ENCODE measurements at regions not wholly inside any gene's neighbourhood (a gene's known extent, or its start where the extent isn't known, plus 50 kb on each side); places are given as distances from the start of the nearest gene placed in this dataset.

- WGBS, 2 donors: 79 to 91% methylated on average over 2 of the region's 2 CpGs
- intact Hi-C loops (cut with DNase I; ENCODE audit: low total_unique reads): no loop called here
- TF ChIP-seq POLR2A (IDR thresholded peaks at IDR 0.05) (no peak), CTCF (IDR thresholded peaks at IDR 0.05) (no peak)
- no peak for DNase-seq
- no peak overlapping the region for H3K27ac ChIP-seq
- H3K4me1 ChIP-seq: no peaks in the 10 kb centered on the region
- H3K4me3 ChIP-seq: no peak overlapping the region
- H3K27me3 ChIP-seq: no peaks in the 10 kb centered on the region
- H3K9me3 ChIP-seq: no peaks in the 10 kb centered on the region
- H3K36me3 ChIP-seq (ENCODE audit: low read depth, missing control alignments): no peaks in the 10 kb centered on the region
Measured at GRCh38 chr3:87175732-87176131, 51.4 kb upstream of the CHMP2B start.

- TF ChIP-seq CTCF (IDR thresholded peaks at IDR 0.05) (no peak), POLR2A (IDR thresholded peaks at IDR 0.05) (no peak)
- Histone ChIP-seq H3K9me3 (no peaks in the 10 kb centered on the region), H3K4me3 (no peak overlapping the region), H3K36me3 (ENCODE audit: low read depth, missing control alignments) (no peaks in the 10 kb centered on the region), H3K27ac (no peak overlapping the region), H3K27me3 (no peaks in the 10 kb centered on the region), H3K4me1 (no peaks in the 10 kb centered on the region)
- no peak for DNase-seq
- 83 to 93% methylated on average over 2 of the region's 2 CpGs for WGBS, 2 donors
- intact Hi-C loops (cut with DNase I; ENCODE audit: low total_unique reads): no loop called here
Measured at GRCh38 chr3:87173776-87174175, 53.3 kb upstream of the CHMP2B start.

- 64 to 77% methylated on average over 3 of the region's 3 CpGs for WGBS, 2 donors
- no peak overlapping the region for H3K27ac ChIP-seq
- DNase-seq: no peak
- intact Hi-C loops (cut with DNase I; ENCODE audit: low total_unique reads): no loop called here
- TF ChIP-seq CTCF (IDR thresholded peaks at IDR 0.05): no peak
- no peaks in the 10 kb centered on the region for H3K27me3 ChIP-seq
- H3K4me3 ChIP-seq: no peak overlapping the region
- H3K36me3 ChIP-seq (ENCODE audit: low read depth, missing control alignments): no peaks in the 10 kb centered on the region
- H3K4me1 ChIP-seq: no peaks in the 10 kb centered on the region
- H3K9me3 ChIP-seq: no peaks in the 10 kb centered on the region
Measured at GRCh38 chr3:87173071-87173470, 54.0 kb upstream of the CHMP2B start.

- TF ChIP-seq CTCF (IDR thresholded peaks at IDR 0.05): peak in 2 of 3 experiments; percentile 68 to 70
- TF ChIP-seq POLR2A (IDR thresholded peaks at IDR 0.05): no peak
- intact Hi-C loops (cut with DNase I; ENCODE audit: low total_unique reads): loop anchor here (10.0 kb wide), 1 partner anchor 393 kb away; no protein-coding TSS in a partner anchor
- DNase-seq: peak; percentile 53
- no peak overlapping the region for H3K27ac ChIP-seq
- no peaks in the 10 kb centered on the region for H3K9me3 ChIP-seq
- H3K4me3 ChIP-seq: peak overlapping the region in 1 of 2 donors; percentile 24
- 27 to 36% methylated on average over 11 of the region's 11 CpGs for WGBS, 2 donors
- H3K36me3 ChIP-seq (ENCODE audit: low read depth, missing control alignments): no peaks in the 10 kb centered on the region
- no peaks in the 10 kb centered on the region for H3K27me3 ChIP-seq
- H3K4me1 ChIP-seq: no peaks in the 10 kb centered on the region
Measured at GRCh38 chr3:87167628-87168456, 59.3 kb upstream of the CHMP2B start.

- 80 to 87% methylated on average over 3 of the region's 3 CpGs for WGBS, 2 donors
- Histone ChIP-seq H3K36me3 (ENCODE audit: low read depth, missing control alignments) (no peaks in the 10 kb centered on the region), H3K9me3 (no peaks in the 10 kb centered on the region), H3K4me3 (no peak overlapping the region), H3K27me3 (no peaks in the 10 kb centered on the region), H3K27ac (no peak overlapping the region), H3K4me1 (no peaks in the 10 kb centered on the region)
- intact Hi-C loops (cut with DNase I; ENCODE audit: low total_unique reads): loop anchor here (10.0 kb wide), 1 partner anchor 389 kb away; no protein-coding TSS in a partner anchor
- no peak for DNase-seq
- TF ChIP-seq POLR2A (IDR thresholded peaks at IDR 0.05) (no peak), CTCF (IDR thresholded peaks at IDR 0.05) (no peak)
Measured at GRCh38 chr3:87164245-87164644, 62.9 kb upstream of the CHMP2B start.

Data from testis (tissue), 2 donors.